HG03025 (cell line): ENCODE measurements at regions not wholly inside any gene's neighbourhood (a gene's known extent, or its start where the extent isn't known, plus 50 kb on each side); places are given as distances from the start of the nearest gene placed in this dataset.
"Not testable (repeated sequence)": the region's sequence is repeated elsewhere in the genome, so short reads cannot be mapped to it uniquely, and the experiment has no call there.

ENCODE experiments used
- ATAC-seq: cut with Tn5 transposase; IDR thresholded peaks from one replicate; pipeline ENCODE4 v1.9.1; 2021; ENCODE audit warnings: mild to moderate bottlenecking, moderate library complexity; ENCODE audit not compliant: unreplicated experiment, low FRiP score

DNA sequence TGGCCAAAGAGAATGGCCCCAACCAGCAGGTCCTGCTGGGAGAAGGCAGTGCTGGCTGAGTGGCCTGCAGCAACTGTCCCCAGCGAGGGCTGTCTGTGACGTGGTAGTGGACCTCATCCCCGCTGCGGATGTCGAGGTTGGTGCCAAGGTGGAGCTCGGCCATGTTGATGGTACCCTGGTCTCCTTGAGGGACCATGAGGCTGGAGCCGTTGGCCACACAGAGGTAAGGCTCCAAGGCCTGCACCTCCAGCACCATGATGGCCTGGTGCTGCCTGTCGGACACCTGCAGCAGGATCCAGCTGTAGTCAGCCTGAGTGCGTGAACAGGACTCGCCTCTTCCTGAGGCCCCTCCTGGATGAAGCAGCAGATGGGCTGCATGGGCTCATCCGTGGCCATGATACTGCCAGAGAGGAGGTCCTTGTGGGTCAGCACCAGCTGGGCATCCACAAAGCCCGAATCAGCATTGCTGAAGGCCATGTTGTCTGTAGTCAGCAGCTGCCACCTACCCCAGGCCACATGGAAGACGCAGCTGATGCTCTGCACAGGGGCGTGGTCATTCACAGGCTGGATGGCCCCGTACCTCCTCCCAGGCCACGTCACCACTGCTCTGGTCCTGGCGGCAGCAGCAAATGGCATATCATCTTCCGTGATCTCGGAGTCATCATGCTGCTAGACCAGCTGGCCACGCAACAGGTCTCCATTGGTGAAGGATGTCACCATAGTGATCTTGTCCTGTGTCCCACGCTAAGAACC, 167.5 kb downstream of the GOLGA6L4 start:
- no peak for ATAC-seq

- ATAC-seq: not testable (repeated sequence)
Measured at GRCh38 chr15:84409357-84409756, 173.8 kb downstream of the GOLGA6L4 start.

GRCh38 chr15:84421513-84422181, 179.2 kb upstream of the ZSCAN2 start:
- not testable (repeated sequence) for ATAC-seq

- not testable (repeated sequence) for ATAC-seq
Measured at GRCh38 chr15:84425327-84425726, 175.5 kb upstream of the ZSCAN2 start.

DNA sequence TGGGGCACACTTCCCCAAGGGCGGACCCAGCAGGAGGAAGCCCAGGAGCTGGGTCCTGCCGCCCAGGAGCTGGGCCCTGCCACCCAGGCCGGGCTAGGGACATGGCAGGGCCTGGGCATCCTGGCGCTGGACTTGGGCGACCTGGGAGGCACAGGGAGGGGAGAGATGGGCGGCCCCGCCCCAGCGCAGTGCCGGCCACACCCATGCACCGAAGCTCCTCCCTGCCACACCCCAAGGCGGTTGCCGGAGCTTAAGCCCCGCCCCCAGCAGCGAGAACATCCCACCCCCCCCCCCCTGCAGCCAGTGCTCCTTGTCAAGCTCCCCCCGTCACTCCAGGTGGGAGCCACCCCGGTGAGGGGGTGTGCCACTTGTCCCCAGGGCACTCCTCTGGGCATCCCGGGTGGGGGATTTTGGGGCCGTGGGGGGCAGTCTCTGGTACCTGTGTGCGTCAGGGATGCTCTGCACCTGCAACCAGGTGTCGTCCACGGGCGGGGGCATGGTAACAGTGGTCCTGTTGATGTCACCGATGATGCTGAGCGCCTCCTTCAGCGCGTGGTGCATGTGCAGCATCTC, 127.4 kb upstream of the ZSCAN2 start:
- not testable (repeated sequence) for ATAC-seq

GRCh38 chr15:84476364-84477033, 124.3 kb upstream of the ZSCAN2 start:
- ATAC-seq: not testable (repeated sequence)

- ATAC-seq: peak; percentile 49
Measured at GRCh38 chr15:84477550-84477949, 123.3 kb upstream of the ZSCAN2 start.

GRCh38 chr15:84480174-84480681, 120.6 kb upstream of the ZSCAN2 start:
- not testable (repeated sequence) for ATAC-seq

- not testable (repeated sequence) for ATAC-seq
Measured at GRCh38 chr15:84483859-84484258, 117.0 kb upstream of the ZSCAN2 start.

DNA sequence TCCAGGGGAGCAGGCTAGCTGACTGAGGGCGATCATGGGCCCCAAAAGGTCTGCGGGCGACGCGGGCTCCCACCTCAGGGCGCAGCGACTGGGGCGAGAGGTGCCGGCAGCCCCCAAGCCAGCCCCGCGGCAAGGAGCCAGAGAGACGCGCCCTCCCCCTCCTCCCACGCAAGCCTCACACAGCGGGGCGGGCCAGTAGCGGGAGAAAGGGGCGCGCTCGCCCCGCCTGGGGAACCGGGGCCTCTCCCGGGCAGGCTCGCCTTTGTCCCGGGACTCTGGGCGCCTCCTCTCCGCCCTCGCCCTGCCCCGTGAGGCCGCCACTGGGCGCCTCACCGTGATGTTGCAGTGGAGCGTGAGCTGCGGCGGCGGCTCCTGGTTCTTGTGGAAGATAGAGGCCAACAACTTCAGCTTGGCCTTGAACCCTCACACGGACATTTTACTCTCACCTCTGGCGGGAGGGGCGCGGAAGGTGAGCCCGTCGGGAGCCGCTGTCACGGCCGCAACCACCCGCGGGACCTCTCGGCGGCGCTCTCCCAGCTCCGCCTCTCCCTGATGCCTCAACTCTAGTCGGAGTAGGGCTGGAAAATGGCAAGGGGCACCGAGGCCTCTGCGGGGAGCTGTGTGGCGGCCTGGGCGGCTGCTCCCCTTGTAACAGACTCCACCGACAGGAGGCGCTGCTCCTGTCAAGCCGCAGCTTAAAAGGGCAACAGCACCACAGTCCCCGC, 100.5 kb upstream of the ZSCAN2 start:
- not testable (repeated sequence) for ATAC-seq

- ATAC-seq: not testable (repeated sequence)
Measured at GRCh38 chr15:84503101-84503500, 97.7 kb upstream of the ZSCAN2 start.

- ATAC-seq: not testable (repeated sequence)
Measured at GRCh38 chr15:84505552-84505951, 95.3 kb upstream of the ZSCAN2 start.

GRCh38 chr15:84512324-84512723, 88.5 kb upstream of the ZSCAN2 start:
- ATAC-seq: not testable (repeated sequence)

GRCh38 chr15:84516773-84517172, 84.0 kb upstream of the ZSCAN2 start:
- ATAC-seq: not testable (repeated sequence)

- ATAC-seq: not testable (repeated sequence)
Measured at GRCh38 chr15:84525491-84526344, 75.1 kb upstream of the ZSCAN2 start.

DNA sequence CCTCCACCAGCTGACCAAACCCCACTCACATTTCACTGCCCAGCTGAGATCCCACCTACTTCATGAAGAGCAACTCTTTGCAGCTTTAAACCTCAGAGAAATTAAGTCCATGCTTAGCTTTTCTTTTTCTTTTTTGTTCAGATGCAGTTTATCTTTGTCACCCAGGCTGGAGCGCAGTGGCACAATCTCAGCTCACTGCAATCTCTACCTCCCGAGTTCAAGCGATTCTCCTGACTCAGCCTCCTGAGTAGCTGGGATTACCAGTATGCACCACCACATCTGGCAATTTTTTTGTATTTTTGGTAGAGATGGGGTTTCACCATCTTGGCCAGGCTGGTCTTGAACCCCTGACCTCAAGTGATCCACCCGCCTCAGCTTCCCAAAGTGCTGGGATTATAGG, 70.1 kb upstream of the ZSCAN2 start:
- ATAC-seq: not testable (repeated sequence)

DNA sequence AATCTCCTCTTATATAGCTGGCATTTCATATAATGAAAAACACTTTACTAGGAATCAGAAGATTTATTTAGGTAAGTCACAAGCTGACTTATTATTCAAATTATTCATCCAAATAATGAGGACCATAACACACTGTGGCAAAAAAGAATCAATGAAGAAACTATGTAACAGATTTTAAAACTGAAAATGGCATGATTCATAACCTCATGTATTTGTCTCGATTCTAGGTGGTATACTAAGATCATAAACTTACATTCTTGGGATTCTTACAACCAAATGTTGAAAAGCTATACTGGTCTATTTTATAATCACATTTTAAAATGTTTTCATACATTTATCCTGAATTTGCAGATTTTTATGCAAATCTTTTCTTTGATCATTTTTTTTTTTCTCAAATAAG, 69.6 kb upstream of the ZSCAN2 start:
- not testable (repeated sequence) for ATAC-seq

- not testable (repeated sequence) for ATAC-seq
Measured at GRCh38 chr15:84531709-84532367, 69.0 kb upstream of the ZSCAN2 start.

- ATAC-seq: not testable (repeated sequence)
Measured at GRCh38 chr15:84533705-84534104, 67.1 kb upstream of the ZSCAN2 start.
